Occipital lobe (tissue), 2 donors: ENCODE measurements at regions not wholly inside any gene's neighbourhood (a gene's known extent, or its start where the extent isn't known, plus 50 kb on each side); places are given as distances from the start of the nearest gene placed in this dataset. TPM values are rescaled to one million over a fixed set of nuclear protein-coding genes. Genes with fewer than 3 reads are reported as not detected.
"Not testable (repeated sequence)": the region's sequence is repeated elsewhere in the genome, so short reads cannot be mapped to it uniquely, and the experiment has no call there.

Experiments used
- DNase-seq: peaks from one replicate; lab custom pipeline; 2025; lab: John Stamatoyannopoulos, UW
- small RNA-seq: library from RNA; depleted of rRNA; stranded (forward); fragments of <200 nt; gene quantifications from one replicate; pipeline ENCODE3, GENCODE V24; 2014

- no peak for DNase-seq
Measured at GRCh38 chr4:118587116-118587831, 97.9 kb upstream of the METTL14 start.

- DNase-seq = no peak
Measured at GRCh38 chr4:118587946-118588345, 97.2 kb upstream of the METTL14 start.

- DNase-seq = no peak
Measured at GRCh38 chr4:118589471-118590055, 95.6 kb upstream of the METTL14 start.

GRCh38 chr4:118591339-118592046 is 93.7 kb upstream of the METTL14 start:
- DNase-seq = peak; percentile 65

GRCh38 chr4:118592289-118592688 is 92.9 kb upstream of the METTL14 start:
- DNase-seq = not testable (repeated sequence)

GRCh38 chr4:118595883-118596282 is 89.3 kb upstream of the METTL14 start:
- DNase-seq = not testable (repeated sequence)

- DNase-seq = not testable (repeated sequence)
Measured at GRCh38 chr4:118625097-118625496, 60.1 kb upstream of the METTL14 start.

- not testable (repeated sequence) for DNase-seq
Measured at GRCh38 chr4:118629697-118630096, 55.5 kb upstream of the METTL14 start.

GRCh38 chr4:118630897-118631296 is 54.3 kb upstream of the METTL14 start:
- not testable (repeated sequence) for DNase-seq

- DNase-seq = not testable (repeated sequence)
Measured at GRCh38 chr4:118631321-118632050, 53.7 kb upstream of the METTL14 start.

GRCh38 chr4:118633476-118633875 is 51.7 kb upstream of the METTL14 start:
- DNase-seq = not testable (repeated sequence)

- not testable (repeated sequence) for DNase-seq
Measured at GRCh38 chr4:118634126-118634875, 50.9 kb upstream of the METTL14 start.

Small RNAs in the stretch of these regions (small RNA-seq; reads per million reads assigned to genes)
- gene AC092670.1 = not detected
- not detected for gene RNU6-1054P
